ENCODE measurements at regions not wholly inside any gene's neighbourhood (a gene's known extent, or its start where the extent isn't known, plus 50 kb on each side); places are given as distances from the start of the nearest gene placed in this dataset.

DNA sequence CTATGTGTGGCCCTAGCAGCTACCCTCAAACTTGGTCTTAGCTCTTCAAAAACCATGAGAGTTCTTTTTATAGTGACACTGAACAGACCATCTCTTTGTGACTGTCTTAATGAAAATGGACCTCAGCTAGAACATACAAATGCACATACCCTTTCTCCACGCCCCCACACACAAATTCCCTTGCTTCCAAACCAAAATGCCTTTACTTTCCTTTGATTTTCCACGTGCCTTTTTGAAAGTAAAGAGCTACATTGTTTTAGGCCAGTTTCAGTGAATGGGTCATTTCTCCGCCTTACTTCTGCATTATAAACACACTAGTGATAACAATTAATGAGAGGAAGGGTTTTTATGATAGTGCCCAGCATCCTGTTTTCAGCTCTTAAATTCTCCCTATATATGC lies 105.8 kb upstream of the EFNA5 start:
- DNase-seq (ENCODE audit: extremely low read depth, low read depth): no peak
- no peak overlapping the region for H3K4me3 ChIP-seq (replicated peaks; ENCODE audit: low read depth, low read length)
- TF ChIP-seq, protein P1, sequence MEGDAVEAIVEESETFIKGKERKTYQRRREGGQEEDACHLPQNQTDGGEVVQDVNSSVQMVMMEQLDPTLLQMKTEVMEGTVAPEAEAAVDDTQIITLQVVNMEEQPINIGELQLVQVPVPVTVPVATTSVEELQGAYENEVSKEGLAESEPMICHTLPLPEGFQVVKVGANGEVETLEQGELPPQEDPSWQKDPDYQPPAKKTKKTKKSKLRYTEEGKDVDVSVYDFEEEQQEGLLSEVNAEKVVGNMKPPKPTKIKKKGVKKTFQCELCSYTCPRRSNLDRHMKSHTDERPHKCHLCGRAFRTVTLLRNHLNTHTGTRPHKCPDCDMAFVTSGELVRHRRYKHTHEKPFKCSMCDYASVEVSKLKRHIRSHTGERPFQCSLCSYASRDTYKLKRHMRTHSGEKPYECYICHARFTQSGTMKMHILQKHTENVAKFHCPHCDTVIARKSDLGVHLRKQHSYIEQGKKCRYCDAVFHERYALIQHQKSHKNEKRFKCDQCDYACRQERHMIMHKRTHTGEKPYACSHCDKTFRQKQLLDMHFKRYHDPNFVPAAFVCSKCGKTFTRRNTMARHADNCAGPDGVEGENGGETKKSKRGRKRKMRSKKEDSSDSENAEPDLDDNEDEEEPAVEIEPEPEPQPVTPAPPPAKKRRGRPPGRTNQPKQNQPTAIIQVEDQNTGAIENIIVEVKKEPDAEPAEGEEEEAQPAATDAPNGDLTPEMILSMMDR (IDR thresholded peaks at IDR 0.05; ENCODE audit: low read depth, low read length, missing control alignments): no peak

DNA sequence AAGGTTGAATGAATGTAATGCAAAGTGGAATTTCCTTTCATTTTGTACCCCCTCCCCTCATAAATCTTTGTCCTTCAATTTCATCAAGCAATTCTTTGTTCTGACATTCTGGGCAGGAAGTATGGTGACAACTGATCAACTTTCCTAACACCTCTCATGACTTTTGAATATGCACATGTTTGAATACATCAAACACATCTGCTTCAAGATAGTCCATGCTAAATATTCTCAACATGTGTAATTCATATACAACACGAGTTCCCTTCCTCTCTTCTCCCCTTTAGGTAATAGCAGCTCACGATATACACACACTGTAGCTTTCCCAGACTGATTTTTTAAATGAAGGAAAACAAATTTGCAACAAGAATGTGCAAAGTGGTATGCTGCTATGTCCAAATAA lies 103.6 kb upstream of the EFNA5 start:
- H3K4me3 ChIP-seq (replicated peaks; ENCODE audit: low read depth, low read length): no peak overlapping the region
- TF ChIP-seq, protein P1 (IDR thresholded peaks at IDR 0.05; ENCODE audit: low read depth, low read length, missing control alignments): no peak
- DNase-seq (ENCODE audit: extremely low read depth, low read depth): no peak

DNA sequence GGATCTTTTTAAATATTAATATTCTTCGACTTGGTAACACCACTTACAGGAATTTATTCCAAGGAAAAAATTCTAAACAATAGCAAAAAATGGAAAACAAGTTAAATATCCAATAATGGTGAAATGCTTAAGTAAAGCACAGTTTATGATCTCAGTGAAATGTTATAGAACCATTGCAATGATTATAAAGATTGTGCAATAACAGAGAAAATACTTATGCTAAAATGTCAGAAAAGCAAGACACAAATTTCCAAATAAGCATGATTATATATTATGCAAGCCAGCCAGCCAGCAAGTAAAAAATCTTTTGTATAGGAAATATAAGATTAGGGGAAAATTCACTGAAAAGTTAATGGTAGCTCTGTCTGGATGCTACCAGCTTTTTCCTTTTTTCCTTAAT lies 102.7 kb upstream of the EFNA5 start:
- no peak for DNase-seq (ENCODE audit: extremely low read depth, low read depth)
- TF ChIP-seq, protein P1 (IDR thresholded peaks at IDR 0.05; ENCODE audit: low read depth, low read length, missing control alignments): no peak
- H3K4me3 ChIP-seq (replicated peaks; ENCODE audit: low read depth, low read length): no peak overlapping the region

DNA sequence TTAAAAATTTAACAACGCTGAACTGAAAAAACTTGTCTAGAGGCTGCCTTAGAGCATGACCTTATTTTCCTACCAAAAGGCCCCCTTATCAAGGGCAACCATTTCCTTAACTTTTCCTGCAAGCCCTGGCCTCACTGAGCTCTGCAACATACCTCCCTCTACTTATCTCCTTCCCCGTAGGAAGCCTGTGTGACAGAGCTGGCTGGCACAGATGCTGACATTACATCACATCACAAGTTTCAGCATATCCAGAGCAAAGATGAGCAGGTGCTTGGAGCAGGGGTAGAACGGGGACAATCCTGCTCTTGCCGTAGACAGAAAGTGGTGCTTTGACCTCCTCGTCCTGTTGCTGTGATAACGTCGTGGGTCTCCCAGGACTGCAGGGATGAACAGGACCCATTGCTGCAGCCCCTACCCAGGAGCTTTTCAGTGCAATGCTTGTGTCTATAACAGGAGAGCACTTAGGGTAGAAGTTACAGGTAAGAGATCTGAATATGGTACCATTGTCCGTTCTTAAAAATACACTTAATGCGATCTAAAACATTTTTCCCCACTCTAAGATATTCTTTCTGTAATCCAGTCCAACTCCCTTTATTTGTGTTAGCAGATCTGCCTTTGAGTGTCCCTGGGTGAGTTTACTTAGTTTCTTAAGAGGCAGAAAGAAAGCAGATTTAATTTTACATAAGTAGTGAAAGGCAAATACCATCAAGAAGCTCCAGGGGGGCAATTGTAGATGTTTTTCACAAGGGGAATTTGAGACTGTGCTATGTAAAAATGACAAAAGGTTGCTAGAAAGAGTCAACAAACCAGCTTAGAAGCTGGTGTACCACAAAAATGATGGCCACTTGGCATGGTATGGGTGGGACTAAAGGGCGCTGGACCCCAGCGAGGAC lies 101.9 kb upstream of the EFNA5 start:
- TF ChIP-seq, protein P1 (IDR thresholded peaks at IDR 0.05; ENCODE audit: low read depth, low read length, missing control alignments): no peak
- no peak overlapping the region for H3K4me3 ChIP-seq (replicated peaks; ENCODE audit: low read depth, low read length)
- DNase-seq (ENCODE audit: extremely low read depth, low read depth): no peak

DNA sequence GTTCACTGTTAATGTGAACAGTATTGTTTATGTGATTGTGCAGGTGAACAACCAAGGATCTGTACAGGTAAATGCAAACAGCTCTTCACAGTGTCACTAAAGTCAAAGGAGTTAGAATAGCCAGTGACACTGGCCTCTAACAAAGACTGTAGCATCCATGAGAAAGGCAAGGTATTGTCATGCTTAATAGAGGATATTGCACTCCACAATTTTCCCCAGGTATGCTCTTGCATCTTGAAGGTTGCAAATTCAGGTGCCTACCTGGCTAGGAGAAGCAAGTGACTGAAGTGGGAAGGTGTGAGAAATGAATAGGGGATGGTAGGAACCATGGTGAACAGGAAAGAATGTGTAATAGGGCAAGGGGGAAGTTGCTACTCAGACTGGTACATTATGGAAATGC lies 101.2 kb upstream of the EFNA5 start:
- TF ChIP-seq, protein P1 (IDR thresholded peaks at IDR 0.05; ENCODE audit: low read depth, low read length, missing control alignments): no peak
- no peak for DNase-seq (ENCODE audit: extremely low read depth, low read depth)
- H3K4me3 ChIP-seq (replicated peaks; ENCODE audit: low read depth, low read length): no peak overlapping the region

DNA sequence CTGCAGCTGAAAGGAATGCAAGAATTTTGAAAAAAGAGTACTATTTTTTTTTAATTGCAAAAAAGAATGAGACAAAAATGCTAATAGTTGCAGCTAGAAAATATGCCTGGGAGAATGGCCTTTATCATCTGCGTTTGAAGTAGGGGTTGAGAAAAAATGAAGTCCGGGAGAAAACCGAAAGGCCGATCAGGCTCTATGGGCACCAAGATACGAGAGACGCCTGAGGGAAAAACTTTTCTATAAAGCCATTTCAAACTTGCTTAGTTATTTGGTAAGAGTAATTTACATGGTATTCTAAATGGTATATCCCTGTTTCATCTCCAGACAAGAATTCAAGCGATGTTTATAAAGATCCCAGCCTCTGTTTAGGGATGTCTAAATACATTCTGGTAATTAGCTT lies 99.3 kb upstream of the EFNA5 start:
- TF ChIP-seq, protein P1 (IDR thresholded peaks at IDR 0.05; ENCODE audit: low read depth, low read length, missing control alignments): no peak
- no peak overlapping the region for H3K4me3 ChIP-seq (replicated peaks; ENCODE audit: low read depth, low read length)
- no peak for DNase-seq (ENCODE audit: extremely low read depth, low read depth)

Data from HFF-Myc (cell line).